ENCODE measurements at regions not wholly inside any gene's neighbourhood (a gene's known extent, or its start where the extent isn't known, plus 50 kb on each side); places are given as distances from the start of the nearest gene placed in this dataset.

DNA sequence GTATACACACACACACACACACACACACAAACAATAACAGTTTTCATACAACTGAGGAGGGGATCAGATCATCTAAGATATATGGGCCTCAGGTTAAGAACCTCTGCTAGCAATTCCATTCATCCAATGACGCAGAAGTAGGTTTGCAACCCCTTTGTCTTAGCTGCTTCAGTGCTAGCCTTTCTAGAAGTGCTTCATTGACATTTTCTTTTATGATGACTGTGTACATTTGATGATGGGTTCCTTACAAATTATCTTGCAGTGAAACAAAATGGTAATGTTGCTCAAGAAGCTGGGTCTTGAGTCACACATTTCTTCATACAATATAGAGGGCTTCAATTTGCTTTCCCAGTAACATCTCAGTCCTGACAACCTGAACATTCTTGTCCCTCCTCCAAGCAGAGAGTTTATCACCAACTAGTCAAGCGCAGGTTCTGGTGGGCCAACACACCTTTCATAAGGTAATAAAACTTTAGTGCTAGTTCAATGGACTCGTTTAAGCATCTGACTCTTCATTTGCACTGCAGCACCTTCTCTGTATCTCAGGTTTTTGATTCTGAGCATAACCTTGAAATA, 269.5 kb downstream of the CNTN3 start:
- H3K4me3 ChIP-seq (ENCODE audit: low read depth, low read length), result no peak overlapping the region
- TF ChIP-seq CTCF (IDR thresholded peaks at IDR 0.05; ENCODE audit: insufficient read depth, low read depth, low read length, missing control alignments), result no peak
- DNase-seq (ENCODE audit: low read depth), result no peak

DNA sequence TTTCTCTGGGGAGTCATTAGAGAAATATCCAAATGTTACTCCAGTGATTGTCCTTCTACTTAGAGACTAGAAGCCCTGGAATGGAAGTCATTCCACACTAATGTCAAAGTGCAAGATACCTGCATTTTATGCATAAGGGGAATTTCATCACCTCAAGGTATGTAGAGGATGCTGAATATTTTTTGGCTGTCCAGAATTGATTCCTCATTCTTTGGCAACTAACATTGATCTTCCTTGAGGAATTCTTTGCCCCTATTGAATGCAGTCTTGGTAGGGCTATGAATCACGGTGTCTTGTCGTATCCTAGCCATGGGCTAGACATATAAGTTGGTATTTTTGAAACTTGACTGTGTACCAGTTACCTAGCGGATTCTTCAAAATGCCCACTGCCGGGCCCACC, 271.1 kb downstream of the CNTN3 start:
- TF ChIP-seq CTCF (IDR thresholded peaks at IDR 0.05; ENCODE audit: insufficient read depth, low read depth, low read length, missing control alignments), result no peak
- no peak for DNase-seq (ENCODE audit: low read depth)
- no peak overlapping the region for H3K4me3 ChIP-seq (ENCODE audit: low read depth, low read length)

DNA sequence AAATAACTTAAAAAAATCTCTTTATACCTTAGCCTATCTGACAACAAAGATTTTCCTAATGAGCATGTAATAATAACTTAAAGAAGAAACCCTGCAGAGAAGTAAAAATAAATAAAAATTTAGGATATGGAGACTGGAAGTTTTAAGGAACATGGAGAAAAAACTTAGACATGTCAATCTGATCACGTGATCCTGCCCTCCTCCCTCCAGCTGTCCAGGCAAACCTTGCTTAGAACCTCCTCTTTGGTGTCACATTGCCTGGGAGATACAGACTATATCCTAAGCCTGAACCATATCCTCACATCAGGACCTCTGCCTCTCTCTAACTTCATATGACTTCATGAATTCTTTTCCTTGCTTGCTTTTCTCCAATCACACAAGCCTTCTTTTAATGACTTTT, 275.5 kb downstream of the CNTN3 start:
- no peak for TF ChIP-seq CTCF (IDR thresholded peaks at IDR 0.05; ENCODE audit: insufficient read depth, low read depth, low read length, missing control alignments)

DNA sequence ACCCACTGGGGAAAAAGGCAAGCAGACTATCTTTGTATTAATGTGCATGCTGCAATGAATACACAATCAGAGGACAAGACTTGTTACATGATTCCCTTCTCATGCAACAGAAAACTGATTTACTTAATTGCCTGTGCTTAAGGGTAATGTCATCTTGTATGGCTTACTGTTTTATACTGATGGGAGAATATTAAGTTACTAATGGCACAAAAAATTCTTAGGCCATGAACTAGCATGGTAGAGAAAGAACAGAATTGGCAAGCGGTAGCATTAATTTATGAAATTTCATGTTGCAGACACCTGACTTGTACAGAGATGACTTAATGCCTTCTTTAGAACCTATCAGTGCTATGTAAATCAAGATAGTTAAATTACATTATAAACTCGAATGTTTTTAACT, 282.3 kb downstream of the CNTN3 start:
- H3K4me3 ChIP-seq (ENCODE audit: low read depth, low read length), result no peak overlapping the region
- DNase-seq (ENCODE audit: low read depth), result no peak
- TF ChIP-seq CTCF (IDR thresholded peaks at IDR 0.05; ENCODE audit: insufficient read depth, low read depth, low read length, missing control alignments), result no peak

More for the DNA sequence above, 275.5 kb downstream of the CNTN3 start:
- DNase-seq (ENCODE audit: low read depth), result no peak
- H3K4me3 ChIP-seq (ENCODE audit: low read depth, low read length), result no peak overlapping the region

GRCh38 chr3:74331711-74332110, 282.7 kb downstream of the CNTN3 start:
- no peak overlapping the region for H3K4me3 ChIP-seq (ENCODE audit: low read depth, low read length)
- no peak for TF ChIP-seq CTCF (IDR thresholded peaks at IDR 0.05; ENCODE audit: insufficient read depth, low read depth, low read length, missing control alignments)
- no peak for DNase-seq (ENCODE audit: low read depth)

- TF ChIP-seq CTCF (IDR thresholded peaks at IDR 0.05; ENCODE audit: insufficient read depth, low read depth, low read length, missing control alignments), result no peak
- DNase-seq (ENCODE audit: low read depth), result no peak
- no peak overlapping the region for H3K4me3 ChIP-seq (ENCODE audit: low read depth, low read length)
These were observed 285.4 kb downstream of the CNTN3 start for GRCh38 chr3:74329096-74329495.

- no peak for DNase-seq (ENCODE audit: low read depth)
- H3K4me3 ChIP-seq (ENCODE audit: low read depth, low read length), result no peak overlapping the region
These were observed 286.0 kb downstream of the CNTN3 start for GRCh38 chr3:74328435-74328834.

More at GRCh38 chr3:74328435-74328834, 286.0 kb downstream of the CNTN3 start:
- TF ChIP-seq CTCF (IDR thresholded peaks at IDR 0.05; ENCODE audit: insufficient read depth, low read depth, low read length, missing control alignments), result no peak
